NCI-H1436 (cell line): ENCODE measurements at regions not wholly inside any gene's neighbourhood (a gene's known extent, or its start where the extent isn't known, plus 50 kb on each side); places are given as distances from the start of the nearest gene placed in this dataset.
"Not testable (repeated sequence)": the region's sequence is repeated elsewhere in the genome, so short reads cannot be mapped to it uniquely, and the experiment has no call there.

Source experiments
- DNase-seq: peaks from one replicate; lab custom pipeline; 2025; lab: John Stamatoyannopoulos, UW

DNA sequence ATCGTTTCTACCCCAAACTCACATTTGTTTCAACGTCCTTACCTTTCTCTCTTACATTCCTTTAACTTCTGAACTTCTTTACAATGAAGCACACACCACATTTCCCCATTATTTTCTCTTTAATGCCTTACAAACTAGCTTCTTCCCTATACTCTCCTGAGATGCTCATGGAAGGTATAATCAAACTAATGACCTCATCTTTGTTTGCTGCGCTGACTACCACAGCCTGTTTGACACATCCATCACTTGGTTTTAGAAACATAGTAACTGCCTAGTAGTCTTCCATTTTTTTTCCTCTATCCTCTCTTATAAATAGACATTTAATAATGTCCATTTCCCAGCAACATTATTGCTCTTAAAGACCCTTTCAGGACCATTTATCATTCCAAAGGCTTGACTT lies 230.5 kb upstream of the LRTM1 start:
- no peak for DNase-seq

DNA sequence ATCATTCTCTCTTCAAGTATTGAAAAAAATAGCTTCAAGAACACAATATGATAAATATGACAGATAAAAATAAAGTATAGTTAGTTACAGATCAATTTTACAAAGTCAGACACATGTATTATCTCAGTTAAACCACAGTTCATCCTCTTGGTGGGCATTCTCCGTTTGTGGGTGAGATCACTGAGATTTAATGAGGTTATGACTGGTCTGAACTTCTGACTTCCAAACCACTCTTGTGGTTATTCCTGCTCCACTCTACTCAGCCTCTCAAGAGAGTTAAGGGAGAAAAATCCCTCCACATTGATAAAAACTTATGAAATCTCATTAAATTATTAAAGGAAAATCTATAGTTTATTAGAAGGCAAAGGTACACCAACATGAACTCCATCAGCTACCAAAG lies 229.9 kb upstream of the LRTM1 start:
- no peak for DNase-seq

DNA sequence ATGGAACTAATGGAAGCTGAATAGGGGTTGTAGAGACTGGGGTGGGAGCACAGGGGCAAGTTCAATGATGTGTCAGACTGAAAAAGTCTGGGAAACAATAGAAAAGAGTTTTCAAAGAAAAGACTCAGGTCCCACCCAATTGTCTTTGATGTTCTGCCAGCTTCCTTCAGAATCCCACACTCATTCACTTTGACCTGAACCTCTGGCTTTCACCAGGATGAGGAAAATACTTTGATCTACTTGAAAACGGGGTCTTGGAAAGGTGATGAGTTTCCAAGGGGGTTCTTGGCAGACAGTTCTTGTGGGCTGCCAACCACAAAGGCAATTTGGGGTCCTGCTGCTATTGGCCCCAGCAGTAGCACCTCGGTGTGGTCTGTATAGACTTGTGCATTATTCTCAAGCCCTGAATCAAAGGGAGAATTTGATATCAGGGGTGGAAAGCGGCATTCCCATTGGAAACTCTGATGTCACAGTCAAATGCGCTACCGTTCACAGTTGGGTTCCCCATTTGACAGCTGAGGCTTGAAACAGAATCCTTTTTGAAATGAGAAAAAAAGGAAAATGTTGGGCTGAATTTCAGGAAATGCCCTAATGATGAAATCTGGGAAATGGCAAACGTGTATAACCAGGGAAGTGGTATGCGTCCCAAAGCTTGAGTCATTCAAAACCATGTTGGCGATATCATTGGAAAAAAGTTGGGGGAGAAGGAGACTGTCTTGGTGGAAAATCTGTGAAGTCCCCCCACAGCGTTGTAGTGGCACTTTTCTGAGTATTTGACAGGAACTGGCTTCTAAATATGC lies 229.2 kb upstream of the LRTM1 start:
- no peak for DNase-seq

DNA sequence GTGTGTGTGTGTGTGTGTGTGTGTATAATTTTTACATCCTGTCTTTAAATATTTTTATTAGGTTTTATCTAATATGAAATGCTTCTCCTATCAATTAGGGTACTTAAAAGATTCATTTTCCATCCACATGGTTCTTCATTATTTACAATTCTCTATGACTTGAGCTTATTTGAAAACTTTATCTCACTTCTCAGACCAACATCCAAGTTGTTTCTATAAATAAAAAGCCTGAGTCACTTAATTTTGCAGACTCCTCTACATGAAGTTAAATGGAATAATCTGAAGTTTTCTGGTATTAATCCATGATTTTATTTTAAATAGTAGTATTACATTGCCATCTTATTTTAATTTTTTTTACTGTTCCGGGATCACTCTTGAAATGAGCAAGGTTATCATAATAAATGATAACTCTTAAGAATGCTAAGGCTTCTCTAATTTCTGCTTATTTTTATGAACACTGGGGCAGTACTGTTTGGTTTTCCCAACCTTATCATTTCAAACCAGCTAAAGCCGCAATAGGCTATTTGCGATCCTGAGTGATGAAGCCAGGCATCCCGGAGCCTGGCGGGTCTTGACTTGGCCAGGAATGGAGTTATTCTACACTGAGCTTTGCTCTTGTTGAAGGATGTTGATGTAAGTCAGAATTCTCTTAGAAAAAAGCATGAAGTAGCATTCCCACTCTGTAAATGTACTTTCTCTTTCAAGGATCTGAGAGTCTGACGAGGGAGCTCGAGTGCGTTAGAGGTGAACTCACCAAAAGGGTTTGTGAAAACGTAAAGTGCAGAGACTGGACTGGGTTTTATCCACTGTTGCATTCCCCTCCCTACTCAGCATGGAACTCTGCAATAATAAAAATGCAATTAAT lies 220.2 kb upstream of the LRTM1 start:
- no peak for DNase-seq

DNA sequence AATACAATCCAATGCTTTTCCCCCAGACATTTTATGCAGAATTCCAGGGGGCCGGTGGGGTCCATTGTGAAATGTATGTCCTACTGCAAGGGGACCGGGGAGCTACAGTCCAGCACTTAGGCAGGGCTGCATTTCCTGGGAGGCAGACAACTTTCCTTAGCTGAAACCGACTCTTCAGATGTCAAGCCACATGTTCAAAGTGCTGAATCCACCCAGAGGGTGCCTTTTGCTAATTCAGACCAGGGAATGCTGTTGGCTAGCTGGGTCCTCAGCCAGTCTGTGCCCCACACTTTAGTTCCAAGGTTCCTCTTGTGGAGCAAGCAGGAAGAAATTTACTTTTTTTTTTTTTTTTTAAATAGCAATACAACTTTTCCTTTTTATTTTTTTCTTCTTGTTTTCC lies 219.5 kb upstream of the LRTM1 start:
- no peak for DNase-seq

DNA sequence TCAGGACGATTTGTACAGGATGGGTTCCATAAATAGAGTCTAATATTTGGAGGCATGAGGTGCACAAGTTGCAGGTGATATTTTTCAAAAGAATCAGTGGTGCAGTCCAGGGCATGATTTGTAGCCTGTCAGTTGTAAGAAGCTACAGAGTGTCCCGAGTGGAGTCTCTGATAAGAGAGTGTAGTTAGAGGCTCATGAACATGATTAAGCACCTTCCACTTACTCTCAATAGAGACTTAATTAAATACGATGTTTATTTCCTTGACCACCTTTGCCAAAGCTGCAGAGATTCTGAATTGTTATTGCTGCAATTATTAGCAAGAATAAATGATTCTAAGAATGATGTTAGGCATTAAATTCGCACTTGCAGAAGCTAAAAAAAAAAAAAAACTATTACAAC lies 218.4 kb upstream of the LRTM1 start:
- no peak for DNase-seq

DNA sequence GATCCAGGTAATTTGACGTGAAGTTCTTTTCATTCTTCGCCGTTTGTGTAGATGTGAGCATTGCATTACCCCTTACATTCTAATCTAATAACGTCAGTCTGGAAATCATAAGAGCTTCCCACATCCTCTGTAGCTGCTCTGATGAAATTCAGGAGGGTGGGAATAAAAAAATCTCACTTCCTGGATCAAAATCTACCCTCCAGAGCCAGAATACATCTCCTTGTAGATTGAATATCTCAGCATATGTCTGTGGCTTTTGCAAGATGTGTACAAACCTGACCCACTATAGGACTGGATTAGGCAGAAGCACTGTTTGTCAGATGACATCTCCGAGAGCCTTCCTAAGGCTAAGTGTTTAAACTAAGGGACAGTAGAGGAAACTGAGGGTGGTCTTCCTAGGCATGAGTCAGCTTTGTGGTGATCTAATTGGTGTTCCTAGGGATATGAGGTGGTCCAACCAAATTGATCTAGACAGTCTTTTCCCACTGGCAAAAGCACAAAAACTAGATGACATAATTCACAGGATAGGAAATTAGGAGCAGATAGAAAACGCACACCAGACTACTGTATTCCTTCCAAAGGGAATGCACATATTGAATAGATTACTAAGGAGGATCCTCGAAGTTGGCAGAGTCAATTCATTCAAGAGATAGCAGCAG lies 216.3 kb upstream of the LRTM1 start:
- no peak for DNase-seq

DNA sequence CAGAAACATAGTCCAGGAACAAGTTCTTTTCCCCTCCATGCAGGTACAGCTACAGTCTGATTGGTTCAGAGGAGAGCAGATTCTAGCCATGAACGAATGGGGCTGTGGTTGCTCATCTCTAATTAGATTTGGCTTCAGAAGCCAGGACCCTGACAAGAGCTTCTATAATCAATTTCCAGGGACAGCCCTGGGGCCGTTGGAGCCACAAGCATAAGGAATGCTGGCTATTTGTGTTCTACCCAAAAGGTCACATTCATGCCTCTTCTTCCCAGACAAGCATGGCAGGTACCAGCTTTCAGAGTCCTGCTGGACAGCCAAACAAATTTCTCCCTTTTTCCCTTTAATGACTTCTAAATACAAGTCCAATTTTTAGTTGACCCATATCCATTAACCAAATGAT lies 215.5 kb upstream of the LRTM1 start:
- DNase-seq: no peak

DNA sequence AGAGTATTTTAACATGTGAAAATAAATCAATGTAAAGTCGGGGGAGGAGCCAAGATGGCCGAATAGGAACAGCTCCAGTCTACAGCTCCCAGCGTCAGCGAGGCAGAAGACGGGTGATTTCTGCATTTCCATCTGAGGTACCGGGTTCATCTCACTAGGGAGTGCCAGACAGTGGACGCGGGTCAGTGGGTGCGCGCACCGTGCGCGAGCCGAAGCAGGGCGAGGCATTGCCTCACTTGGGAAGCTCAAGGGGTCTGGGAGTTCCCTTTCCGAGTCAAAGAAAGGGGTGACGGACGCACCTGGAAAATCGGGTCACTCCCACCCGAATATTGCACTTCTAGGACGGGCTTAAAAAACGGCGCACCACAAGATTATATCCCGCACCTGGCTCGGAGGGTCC lies 208.4 kb upstream of the LRTM1 start:
- not testable (repeated sequence) for DNase-seq

DNA sequence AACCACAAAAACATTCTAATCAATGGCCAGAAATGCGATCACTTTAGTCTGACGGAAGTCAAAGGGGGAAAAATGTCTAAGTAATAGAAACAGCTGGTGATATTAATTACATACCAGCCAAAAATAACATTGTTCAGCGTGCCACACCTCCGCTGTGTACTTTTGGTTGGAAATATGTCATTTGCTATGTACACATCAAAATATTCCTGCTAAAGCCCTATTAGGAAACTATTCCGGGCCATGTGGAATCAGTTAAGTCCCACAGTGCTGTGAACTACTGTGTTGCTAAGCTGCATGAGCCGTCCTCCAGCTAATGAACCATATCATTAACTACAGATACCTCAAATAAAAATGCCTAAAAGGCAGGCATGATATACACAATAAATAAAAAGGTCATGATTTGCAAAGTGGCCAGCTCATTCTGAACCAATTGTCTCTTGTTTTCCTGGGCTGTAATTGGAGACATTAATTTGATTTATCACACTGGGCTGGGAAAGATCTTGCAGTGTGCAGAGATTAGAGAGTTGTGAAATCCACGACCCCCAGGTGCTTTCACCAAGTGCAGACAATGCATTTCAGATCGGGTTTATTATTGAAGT lies 200.5 kb upstream of the LRTM1 start:
- no peak for DNase-seq

DNA sequence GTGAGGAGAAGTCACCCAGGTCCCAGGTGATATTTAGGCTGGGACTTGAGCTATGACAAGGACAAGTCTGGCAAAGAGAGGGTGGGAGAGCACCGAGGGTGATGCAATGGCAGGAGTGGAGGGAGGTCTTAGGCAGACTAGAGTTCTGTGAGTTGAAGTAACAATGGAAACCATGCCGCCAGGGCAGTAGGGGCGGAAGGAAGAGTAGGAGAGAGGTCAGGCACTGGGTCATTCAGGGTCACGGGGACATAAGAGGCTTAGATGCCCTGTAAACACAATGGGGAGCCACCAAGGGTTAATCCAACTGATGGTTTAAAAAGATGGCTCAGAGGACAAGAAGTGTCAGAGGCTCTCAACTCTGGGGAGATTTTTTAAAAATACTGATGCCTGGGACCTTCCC lies 199.7 kb upstream of the LRTM1 start:
- no peak for DNase-seq

DNA sequence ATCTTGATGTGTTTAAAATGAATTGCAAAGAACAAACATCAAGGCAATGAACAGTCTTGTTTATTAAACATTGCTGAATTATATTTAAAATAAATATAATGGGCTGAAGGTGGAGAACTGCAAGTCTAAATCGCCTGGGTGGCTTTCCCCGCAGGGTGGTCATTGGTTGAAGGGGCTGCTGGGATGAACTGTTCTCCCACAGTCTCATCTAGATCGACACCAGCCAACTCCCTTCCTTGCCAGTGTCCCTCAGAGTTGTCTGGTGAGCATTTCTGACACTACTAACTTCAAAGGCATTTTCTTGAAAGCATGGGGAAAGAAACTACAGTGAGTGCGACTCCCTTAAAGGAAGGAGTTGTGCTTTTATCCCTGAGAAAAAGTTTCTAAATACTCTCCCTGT lies 196.5 kb upstream of the LRTM1 start:
- no peak for DNase-seq
